ENCODE measurements at regions not wholly inside any gene's neighbourhood (a gene's known extent, or its start where the extent isn't known, plus 50 kb on each side); places are given as distances from the start of the nearest gene placed in this dataset.

DNA sequence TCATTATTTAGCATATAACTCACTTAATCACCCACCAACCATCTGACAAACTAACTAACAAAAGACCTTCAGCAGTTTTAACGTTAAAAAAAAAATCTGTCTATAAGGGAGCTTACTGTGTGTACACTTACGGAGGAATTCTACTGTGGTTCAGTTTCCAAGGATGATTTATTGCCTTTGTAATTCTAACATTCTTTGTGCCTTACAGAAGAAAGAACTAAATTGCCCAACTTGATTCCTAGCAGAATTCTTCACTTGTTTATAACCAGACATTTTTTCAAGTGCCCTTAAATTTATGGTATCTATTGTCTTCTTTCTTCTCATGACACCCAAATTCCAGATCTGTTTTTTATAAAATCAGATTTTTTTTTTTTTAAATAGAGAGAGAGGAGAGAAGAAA, 119.7 kb upstream of the IGSF10 start:
- intact Hi-C loops (cut with DNase I) = no loop called here
- TF ChIP-seq POLR2AphosphoS5 (IDR thresholded peaks at IDR 0.05) (no peak), POLR2A (IDR thresholded peaks at IDR 0.05) (no peak)
- TF ChIP-seq, protein P1, sequence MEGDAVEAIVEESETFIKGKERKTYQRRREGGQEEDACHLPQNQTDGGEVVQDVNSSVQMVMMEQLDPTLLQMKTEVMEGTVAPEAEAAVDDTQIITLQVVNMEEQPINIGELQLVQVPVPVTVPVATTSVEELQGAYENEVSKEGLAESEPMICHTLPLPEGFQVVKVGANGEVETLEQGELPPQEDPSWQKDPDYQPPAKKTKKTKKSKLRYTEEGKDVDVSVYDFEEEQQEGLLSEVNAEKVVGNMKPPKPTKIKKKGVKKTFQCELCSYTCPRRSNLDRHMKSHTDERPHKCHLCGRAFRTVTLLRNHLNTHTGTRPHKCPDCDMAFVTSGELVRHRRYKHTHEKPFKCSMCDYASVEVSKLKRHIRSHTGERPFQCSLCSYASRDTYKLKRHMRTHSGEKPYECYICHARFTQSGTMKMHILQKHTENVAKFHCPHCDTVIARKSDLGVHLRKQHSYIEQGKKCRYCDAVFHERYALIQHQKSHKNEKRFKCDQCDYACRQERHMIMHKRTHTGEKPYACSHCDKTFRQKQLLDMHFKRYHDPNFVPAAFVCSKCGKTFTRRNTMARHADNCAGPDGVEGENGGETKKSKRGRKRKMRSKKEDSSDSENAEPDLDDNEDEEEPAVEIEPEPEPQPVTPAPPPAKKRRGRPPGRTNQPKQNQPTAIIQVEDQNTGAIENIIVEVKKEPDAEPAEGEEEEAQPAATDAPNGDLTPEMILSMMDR (IDR thresholded peaks at IDR 0.05) = no peak
- no peak overlapping the region for H3K27ac ChIP-seq
- DNase-seq (ENCODE audit: low spot score) = no peak
- H3K27me3 ChIP-seq (replicated peaks; ENCODE audit: insufficient read depth) = no peaks in the 10 kb centered on the region
- no peaks in the 10 kb centered on the region for H3K36me3 ChIP-seq
- H3K4me1 ChIP-seq (replicated peaks) = no peaks in the 10 kb centered on the region
- no peaks in the 10 kb centered on the region for H3K9me3 ChIP-seq
- H3K4me3 ChIP-seq = no peak overlapping the region
- WGBS = 5% methylated on average over 2 of the region's 2 CpGs

DNA sequence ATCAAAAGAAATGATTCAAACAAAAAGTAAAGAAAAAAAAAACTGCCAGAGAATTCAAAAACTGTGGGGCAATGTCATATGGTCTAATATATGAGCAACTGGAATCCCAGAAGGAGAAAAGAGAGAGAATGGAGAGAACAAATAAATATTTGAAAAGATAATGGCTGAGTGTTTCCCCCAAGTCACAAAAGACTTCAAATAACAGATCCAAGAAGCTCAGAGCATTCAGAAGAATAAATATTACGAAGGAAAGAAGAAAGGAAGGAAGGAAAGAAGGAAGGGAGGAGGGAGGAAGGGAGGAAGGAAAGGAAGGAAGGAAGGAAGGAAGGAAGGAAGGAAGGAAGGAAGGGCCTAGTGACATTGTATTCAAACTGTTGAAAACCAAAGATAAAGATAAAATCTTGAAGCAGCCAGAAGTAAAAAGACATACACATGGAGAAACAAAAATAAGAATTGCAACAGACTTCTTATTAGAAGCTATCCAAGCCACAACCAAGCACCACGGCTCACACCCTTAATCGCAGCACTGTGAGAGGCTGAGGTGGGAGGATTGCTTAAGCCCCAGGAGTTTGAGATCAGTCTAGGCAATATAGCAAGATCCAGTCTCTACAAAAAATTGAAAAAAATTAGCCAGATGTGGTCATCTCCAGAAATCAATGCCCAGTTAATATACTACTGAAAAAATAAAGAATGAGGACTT, 118.9 kb upstream of the IGSF10 start:
- 84% methylated on average over 3 of the region's 3 CpGs for WGBS
- no peaks in the 10 kb centered on the region for H3K4me1 ChIP-seq (replicated peaks)
- H3K4me3 ChIP-seq = no peak overlapping the region
- no peaks in the 10 kb centered on the region for H3K36me3 ChIP-seq
- H3K9me3 ChIP-seq = no peaks in the 10 kb centered on the region
- intact Hi-C loops (cut with DNase I) = no loop called here
- no peak for DNase-seq (ENCODE audit: low spot score)
- no peaks in the 10 kb centered on the region for H3K27me3 ChIP-seq (replicated peaks; ENCODE audit: insufficient read depth)
- TF ChIP-seq POLR2A (IDR thresholded peaks at IDR 0.05) (no peak), POLR2AphosphoS5 (IDR thresholded peaks at IDR 0.05) (no peak)
- TF ChIP-seq, protein P1 (IDR thresholded peaks at IDR 0.05) = no peak
- H3K27ac ChIP-seq = no peak overlapping the region

DNA sequence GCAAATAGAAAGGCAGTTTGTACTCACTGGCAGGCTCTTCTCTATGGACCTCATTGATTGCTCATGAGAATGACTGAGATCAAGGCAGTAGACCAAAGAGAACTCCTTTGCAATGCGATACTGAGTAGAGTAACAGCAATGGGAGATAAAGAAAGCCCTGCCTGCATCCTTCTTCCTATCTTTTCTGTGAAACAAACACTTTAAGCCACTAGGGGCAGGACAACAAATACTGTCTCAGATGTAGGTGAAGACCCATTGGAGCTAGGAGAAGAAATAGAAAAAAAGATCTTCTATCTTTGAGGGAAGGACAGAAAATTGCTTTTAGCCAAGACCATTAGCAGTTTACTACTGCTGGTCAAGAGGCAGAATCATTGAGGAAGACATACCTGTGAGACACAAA, 117.6 kb upstream of the IGSF10 start:
- Histone ChIP-seq H3K27me3 (replicated peaks; ENCODE audit: insufficient read depth) (no peaks in the 10 kb centered on the region), H3K4me1 (replicated peaks) (no peaks in the 10 kb centered on the region), H3K36me3 (no peaks in the 10 kb centered on the region), H3K4me3 (no peak overlapping the region), H3K9me3 (no peaks in the 10 kb centered on the region), H3K27ac (no peak overlapping the region)
- DNase-seq (ENCODE audit: low spot score) = no peak
- TF ChIP-seq POLR2AphosphoS5 (IDR thresholded peaks at IDR 0.05) (no peak), POLR2A (IDR thresholded peaks at IDR 0.05) (no peak)
- TF ChIP-seq, protein P1 (IDR thresholded peaks at IDR 0.05) = no peak
- WGBS = 97% methylated on average over 1 of the region's 1 CpG
- intact Hi-C loops (cut with DNase I) = no loop called here

DNA sequence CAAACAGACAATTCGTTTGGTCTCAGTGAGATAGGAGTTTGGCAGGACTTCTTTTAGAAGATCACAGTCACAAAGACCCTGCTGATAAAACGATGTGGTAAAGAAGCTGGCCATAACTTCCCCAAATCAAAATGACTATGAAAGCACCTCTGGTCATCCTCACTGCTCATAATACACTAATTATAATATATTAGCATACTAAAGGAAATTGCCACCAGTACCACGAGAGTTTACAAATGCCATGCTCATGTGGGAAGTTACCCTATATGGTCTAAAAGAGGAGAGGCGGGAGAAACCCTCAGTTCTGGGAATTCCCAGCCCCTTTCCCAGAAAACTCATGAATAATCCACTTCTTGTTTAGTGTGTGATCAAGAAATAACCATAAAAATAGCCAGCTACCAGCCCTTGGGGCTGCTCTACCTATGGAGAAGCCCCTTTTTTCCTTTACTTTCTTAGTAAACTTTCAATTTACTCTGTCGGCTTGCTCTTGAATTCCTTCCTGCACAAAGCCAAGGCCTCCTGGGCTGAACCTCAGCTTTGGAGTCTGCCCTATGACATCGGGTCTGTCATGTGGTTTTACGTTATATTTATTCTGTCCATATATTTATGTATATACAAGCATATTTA, 115.8 kb upstream of the IGSF10 start:
- no peaks in the 10 kb centered on the region for H3K4me1 ChIP-seq (replicated peaks)
- TF ChIP-seq POLR2AphosphoS5 (IDR thresholded peaks at IDR 0.05) (no peak), POLR2A (IDR thresholded peaks at IDR 0.05) (no peak)
- TF ChIP-seq, protein P1 (IDR thresholded peaks at IDR 0.05) = no peak
- DNase-seq (ENCODE audit: low spot score) = no peak
- WGBS = 88% methylated on average over 7 of the region's 7 CpGs
- no peaks in the 10 kb centered on the region for H3K9me3 ChIP-seq
- no peaks in the 10 kb centered on the region for H3K36me3 ChIP-seq
- intact Hi-C loops (cut with DNase I) = no loop called here
- H3K27me3 ChIP-seq (replicated peaks; ENCODE audit: insufficient read depth) = no peaks in the 10 kb centered on the region
- no peak overlapping the region for H3K4me3 ChIP-seq
- no peak overlapping the region for H3K27ac ChIP-seq

DNA sequence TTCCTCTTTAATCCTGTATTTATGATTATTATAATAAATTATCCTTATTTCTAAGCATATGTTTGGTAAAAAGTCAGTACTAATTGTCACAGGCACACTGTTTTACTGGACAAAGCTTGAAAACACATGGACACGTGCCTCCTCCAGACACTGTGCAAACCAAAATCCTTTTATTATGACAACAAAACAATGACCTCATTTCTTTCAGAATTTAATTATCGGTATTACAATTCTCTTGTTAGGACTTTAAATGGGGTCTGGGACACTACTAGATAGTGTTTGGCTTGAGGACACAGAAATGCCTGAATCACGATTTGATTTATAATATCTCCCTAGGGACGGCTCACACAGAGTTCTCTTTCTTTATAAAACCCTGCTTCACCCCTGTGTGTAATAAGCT, 107.3 kb upstream of the IGSF10 start:
- no peak for DNase-seq (ENCODE audit: low spot score)
- Histone ChIP-seq H3K4me1 (replicated peaks) (no peaks in the 10 kb centered on the region), H3K4me3 (no peak overlapping the region), H3K27me3 (replicated peaks; ENCODE audit: insufficient read depth) (no peaks in the 10 kb centered on the region), H3K36me3 (no peaks in the 10 kb centered on the region), H3K27ac (no peak overlapping the region), H3K9me3 (no peaks in the 10 kb centered on the region)
- WGBS = 41% methylated on average over 4 of the region's 4 CpGs
- TF ChIP-seq POLR2AphosphoS5 (IDR thresholded peaks at IDR 0.05) = no peak
- intact Hi-C loops (cut with DNase I) = no loop called here

Measured in prostate gland (tissue), 2 donors.